DMS 273 (cell line): ENCODE measurements at regions not wholly inside any gene's neighbourhood (a gene's known extent, or its start where the extent isn't known, plus 50 kb on each side); places are given as distances from the start of the nearest gene placed in this dataset.
A peak's percentile ranks its signal among the peaks of the same experiment; 100 is the strongest.
"Not testable (repeated sequence)": the region's sequence is repeated elsewhere in the genome, so short reads cannot be mapped to it uniquely, and the experiment has no call there.

Experiments
- DNase-seq: peaks from one replicate; lab custom pipeline; 2025; ENCODE audit not compliant: unreplicated experiment; lab: John Stamatoyannopoulos, UW

DNA sequence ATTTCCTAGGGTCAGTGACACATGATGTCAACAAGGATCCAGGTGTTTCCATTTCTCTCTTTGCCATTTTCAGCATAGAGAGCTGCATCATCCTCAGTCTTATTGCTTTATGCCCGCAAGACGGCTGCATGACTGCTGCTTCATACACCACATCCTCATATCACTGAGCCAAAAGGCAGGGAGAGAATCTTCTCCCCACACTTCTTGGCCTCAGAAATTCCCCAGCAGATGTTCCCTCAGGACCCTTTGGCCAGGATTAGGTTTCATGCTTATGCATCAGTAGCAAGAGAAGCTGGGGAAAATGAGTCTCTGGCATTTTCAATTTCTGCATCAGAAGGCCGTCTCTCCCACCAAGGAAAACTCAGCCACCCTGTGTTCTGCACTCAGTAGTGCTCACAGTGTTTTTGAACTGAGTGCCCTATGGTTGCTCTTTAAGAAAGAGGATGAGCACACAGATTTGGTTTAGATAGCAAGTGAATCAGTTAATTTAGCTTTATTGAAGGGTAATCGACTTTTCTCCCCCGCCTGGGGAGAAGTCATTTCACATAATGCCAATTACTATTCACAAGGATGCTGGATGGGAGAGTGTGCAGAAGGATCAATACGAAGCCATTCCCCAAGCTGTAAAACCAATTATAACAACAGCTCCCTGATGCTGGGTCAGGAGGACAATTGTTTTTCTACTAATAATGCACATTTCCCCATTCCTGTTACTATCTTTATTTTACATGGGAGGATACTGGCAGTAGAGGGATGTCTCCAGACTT lies 360.2 kb downstream of the HHIPL2 start:
- DNase-seq, result peak; percentile 46

DNA sequence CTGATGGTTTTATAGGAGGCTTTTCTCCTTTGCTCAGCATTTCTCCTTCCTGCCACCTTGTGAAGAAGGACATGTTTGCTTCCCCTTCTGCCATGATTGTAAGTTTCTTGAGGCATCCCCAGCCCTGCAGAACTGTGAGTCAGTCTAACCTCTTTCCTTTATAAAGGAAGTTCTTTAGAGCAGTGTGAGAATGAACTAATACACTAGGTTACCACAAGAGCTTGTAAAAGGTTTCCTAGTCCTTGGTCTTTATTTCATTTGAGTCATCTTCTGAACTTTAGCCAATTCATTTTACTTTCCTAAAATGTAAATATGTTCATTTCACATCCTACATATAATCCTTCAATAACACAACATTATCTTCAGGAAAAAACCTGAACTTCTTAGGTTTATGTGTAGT lies 365.3 kb downstream of the HHIPL2 start:
- DNase-seq, result no peak

DNA sequence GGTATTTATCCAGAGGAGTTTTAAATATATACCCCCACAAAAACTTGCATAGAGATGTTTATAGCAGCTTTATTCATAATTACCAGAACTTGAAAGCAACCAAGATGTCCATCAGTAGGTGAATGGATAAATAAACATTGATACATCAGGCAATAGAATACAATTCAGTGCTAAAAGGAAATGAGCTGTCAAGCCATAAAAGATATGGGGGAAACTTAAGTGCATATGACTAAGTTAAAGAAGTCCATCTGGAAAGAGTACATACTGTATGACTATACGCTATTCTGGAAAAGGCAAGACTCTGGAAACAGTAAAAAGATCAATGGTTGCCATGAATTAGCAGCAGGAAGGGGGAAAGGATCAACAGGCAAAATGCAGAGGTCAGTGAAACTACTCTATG lies 366.7 kb downstream of the HHIPL2 start:
- no peak for DNase-seq

DNA sequence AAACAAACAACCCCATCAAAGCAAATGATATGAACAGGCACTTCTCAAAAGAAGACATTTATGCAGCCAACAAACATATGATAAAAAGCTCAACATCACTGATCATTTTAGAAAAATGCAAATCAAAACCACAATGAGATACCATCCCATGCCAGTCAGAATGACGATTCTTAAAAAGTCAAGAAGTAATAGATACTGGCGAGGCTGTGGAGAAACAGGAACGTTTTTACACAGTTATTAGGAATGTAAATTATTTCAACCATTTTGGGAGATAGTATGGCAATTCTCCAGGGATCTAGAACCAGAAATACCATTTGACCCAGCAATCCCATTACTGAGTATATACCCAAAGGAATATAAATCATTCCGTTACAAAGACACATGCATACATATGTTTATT lies 370.4 kb downstream of the HHIPL2 start:
- not testable (repeated sequence) for DNase-seq

DNA sequence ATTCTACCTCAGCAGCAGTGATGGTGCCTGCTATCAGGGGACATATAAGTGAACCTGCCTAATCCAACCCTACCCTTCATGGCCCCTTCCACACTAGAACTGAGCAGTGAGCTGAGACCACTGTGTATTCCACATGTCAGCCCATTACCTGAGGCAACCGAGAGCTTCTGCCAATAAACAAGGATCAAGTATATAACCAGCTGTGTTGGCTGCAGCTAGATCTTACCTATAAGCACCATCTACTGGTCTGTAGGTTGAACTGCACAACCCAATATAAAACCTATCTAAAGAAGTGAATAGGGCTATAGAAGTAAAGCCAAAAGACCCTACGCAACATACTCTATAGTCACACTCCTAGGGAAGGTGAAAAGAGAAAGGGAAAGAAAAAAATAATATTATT lies 376.9 kb downstream of the HHIPL2 start:
- peak; percentile 68 for DNase-seq

DNA sequence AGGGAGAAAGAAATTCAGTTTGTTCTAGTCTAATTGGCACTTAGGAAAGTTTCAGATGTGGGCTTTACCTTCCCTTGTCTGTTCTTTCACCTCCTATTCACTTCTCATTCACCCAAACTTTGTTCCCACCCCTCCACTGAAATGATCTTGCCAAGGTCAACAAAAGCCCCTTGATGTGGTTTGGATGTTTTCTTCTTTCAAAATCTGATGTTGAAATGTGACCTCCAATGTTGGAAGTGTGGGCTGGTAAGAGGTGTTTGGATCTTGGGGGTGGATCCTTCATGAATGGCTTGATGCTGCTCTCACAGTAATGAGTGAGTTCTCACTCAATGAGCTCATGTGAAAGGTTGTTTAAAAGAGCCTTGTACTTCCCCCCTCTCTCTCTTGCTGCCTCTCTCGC lies 379.3 kb downstream of the HHIPL2 start:
- no peak for DNase-seq

DNA sequence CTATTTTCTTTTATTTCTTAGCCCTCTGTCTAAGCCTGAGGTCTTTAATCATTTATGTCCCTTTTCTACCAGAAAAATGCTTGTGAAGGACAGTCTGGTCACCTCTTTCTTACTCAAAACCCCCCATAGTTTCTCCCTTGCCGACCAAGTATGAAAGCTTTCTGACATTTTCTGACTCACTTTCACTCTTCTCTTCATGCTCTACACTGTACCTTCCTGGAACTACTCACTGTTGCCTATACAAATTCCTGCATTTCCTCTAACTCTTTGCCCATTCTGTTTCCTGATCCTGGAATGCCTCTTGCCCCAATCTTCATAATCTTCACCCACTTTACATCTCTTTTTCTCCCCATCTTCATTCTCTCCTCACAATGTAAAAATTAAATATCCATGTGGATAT lies 380.0 kb downstream of the HHIPL2 start:
- DNase-seq, result no peak

DNA sequence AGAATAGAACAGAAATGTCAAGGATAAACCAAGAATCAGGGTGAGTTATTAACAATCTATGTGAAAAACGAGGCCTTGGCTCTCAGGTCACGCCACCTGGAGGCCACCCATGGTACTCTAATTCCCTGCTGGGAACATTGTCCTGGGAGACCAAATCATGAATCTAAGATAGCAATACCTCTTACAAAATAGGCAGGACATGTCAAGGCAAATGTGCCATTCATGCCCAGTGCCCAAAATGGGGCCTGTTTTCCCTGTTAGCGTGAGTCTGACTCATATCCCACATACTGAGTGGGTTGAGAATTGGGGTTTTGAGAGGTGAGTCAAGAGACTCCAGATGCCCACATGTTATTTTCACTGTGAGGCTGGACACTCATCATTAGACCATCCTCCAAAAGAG lies 380.8 kb downstream of the HHIPL2 start:
- DNase-seq, result peak; percentile 58

DNA sequence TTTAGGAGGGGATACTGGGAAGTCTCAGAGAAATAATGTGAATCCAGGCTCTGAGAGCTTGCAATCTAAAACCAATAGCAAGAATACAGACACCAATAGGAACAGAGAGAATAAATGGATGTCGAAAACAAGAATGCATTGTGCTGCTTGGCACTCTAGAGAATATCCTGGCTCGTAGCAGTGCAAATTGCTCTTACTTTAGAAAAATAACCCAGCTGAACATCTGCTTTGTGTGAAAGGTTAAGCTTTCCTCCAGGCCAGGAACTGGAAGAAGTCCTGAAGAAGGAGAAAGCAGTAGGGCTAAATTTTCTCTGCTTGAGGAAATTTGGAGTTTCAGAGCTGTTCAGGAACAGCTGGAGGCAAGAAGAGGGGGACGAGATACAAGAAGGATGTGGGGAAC lies 382.3 kb downstream of the HHIPL2 start:
- no peak for DNase-seq

DNA sequence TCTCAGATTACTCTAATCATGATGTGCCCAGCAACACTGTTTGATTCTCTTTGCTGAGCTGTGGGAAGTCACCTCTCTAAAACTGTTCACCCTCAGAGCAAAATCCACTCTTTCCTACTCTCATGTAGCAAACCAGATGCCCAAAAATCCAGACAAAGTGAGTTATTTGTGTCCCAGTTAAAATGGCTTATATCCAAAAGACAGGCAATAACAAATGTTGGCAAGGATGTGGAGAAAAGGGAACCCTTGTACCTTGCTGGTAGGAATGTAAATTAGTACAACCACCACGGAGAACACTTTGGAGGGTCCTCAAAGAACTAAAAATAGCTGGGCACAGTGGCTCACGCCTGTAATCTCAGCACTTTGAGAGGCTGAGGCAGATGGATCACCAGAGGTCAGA lies 384.0 kb downstream of the HHIPL2 start:
- DNase-seq, result no peak

DNA sequence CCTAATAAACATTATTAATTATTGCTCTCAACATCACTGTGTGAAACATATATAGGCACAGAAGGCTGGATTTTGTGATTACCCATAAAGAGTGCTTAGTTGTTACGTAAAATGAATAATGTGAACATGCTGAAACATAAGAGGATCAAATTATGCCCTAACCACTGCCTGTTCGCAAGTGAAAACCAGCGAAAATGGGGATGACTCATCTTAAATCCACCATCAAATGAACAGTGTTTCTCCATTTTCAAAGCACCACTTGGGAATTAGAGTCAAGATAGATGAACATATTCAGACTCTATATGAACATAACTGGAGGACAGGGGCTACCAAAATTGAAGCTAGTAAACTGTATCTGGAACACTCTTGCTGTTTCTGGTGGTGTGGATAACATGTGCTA lies 386.2 kb downstream of the HHIPL2 start:
- DNase-seq, result no peak

DNA sequence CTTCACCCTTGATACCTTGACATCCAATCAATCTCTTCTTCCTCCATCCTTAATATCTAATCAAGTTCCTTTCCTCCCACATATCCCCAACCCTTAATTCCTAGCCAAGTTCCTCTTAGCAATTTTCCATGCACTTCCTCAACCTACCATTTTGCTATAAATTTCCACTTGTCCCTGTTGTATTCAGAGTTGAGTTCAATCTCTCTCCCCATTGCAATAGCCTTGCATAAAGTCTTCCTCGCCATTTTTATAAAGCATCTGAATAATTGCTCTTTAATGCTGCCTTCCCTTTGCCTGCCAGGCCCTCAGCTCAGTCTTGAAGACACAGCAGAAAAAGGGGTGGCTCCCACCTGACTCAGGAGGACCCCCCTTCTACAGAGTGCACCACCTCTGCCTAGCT lies 390.3 kb downstream of the HHIPL2 start:
- DNase-seq, result no peak

DNA sequence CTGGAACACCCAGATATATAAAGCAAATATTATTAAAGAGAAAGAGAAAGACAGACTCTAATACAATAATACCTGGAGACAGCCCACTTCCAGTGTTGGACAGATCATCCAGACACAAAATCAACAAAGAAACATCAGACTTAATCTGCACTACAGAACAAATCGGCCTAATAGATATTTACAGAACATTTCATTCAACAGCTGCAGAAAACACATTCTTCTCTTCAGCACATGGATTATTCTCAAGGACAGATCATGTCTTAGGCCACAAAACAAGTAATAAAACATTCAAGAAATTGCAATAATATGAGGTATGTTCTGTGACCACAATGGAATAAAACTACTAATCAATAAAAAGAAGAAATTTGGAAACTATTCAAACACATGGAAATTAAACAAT lies 398.3 kb upstream of the DUSP10 start:
- no peak for DNase-seq

DNA sequence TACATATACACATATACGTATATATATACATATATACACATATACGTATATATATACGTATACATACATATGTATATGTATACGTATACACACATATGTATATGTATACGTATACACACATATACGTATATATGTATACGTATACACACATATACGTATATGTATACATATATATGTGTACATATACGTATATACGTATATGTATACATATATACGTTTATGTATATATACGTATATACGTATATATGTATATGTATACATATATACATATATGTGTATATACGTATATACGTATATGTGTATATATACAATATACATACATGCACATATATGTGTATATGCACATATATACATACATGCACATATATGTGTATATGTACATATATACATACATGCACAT lies 396.2 kb upstream of the DUSP10 start:
- DNase-seq, result no peak

DNA sequence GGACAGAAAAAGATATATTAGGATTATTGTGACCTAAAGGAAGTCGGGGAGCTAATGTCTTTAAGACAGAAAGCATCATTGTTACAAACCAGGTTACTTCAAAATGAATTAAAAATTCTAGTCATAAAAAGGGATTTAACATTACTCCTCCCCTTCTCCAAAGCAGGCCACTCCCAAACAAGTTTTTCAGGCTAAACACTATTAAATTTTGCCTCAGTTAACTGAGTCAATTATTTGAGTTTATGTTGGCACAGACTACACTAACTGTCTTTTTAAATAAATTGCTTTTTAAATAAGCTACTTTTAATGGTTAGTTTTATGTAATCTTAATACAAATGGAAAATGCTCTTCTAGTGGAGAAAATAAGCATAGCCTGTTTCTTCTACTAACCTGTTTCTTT lies 395.0 kb upstream of the DUSP10 start:
- DNase-seq, result no peak

DNA sequence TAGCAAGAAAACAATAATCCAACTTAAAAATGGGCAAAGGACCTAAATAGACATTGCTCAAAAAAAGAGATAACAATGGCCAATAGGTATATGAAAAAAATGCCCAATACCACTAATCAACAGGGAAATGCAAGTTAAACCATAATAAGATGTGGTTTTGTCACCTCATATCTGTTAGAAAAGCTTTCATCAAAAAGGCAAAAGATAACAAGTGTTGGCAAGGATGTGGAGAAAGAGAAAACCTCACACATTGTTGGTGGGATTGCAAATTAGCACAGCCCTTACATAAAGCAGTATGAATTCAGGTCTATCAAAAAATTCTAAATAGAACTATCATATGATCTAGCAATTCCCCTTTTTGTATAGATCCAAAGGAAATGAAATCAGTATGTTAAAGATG lies 387.2 kb upstream of the DUSP10 start:
- no peak for DNase-seq

DNA sequence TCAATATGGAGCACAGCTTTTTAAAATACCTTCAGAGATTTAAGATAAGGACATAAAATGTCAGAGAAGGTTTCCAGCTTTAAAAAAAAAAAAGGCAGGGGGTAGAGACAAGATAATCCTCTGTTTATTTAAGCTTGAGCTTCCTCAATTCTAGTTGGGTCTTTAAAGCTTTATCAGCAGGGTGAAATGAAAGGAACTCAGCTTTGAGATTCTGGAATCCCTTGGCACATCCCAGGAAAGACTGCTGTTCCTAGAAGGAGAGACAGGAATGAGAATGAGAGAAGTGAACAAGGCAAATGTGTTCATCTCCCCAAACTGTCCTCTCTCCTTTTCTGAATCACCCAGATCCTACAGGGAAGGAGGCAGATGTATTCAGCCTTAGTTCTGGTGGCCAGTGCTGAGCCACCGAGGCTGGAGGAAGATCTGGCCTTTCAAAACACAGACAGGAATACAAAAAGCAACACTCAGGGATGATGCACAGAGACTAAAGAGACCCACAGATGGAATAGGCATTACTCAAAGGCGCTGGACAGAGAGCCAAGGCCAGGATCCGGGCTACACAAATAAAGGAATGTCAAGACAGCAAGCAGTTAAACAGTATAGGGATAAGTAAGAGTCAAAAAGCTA lies 385.8 kb upstream of the DUSP10 start:
- DNase-seq, result no peak

DNA sequence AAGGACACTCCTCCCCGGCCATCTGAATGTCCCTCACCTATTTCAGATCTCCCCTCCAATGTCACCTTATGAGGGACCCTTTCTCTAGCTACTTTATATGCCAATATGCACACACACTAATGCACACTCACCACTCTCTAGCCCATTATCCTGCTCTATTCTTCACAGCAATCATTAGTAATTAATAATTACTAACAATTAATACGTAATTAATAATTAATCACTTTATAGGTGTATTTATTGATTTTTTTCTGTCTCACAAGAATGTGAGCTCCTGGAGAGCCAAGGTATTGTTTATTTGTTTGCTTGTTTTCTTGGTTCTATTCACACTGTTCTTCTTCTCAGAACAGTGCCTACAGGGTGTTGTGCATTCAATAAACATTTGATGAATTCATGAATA lies 385.2 kb upstream of the DUSP10 start:
- DNase-seq, result no peak

DNA sequence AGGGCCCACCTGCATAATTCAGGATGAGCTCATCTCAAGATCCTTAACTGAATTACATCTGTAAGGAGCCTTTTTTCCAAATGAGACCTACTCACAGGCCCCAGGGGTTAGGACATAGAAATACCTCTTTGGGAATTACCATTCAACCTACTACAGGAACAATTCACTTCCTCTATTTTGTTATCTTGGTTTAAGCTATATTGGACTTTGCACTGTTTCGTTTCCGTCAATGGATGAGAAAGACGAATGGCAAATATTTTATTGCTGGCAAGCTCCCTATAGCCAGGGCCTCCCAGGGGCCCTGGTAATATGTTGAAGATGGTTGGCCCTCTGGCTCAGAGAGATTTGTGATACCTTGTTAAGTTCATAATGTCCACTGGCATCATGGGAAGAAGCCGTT lies 384.2 kb upstream of the DUSP10 start:
- DNase-seq, result no peak

DNA sequence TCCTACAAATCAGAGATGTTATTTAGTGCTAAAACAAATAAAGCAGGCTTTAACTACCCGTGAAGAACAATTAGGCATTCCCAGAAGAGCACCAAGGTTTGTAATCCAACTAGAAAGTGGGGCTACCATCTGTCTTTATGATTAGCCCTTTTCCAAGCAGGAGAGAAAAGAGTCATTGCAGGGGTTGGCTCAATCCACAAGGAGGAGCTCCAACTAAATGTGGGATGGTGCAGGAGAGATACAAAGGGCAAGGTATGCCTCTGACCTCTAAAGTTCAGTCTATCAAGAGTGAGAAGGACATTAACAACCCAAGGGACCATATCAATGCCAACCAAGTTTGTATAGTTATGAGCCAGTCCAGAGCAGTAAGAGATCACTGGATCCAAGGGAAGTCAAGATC lies 382.7 kb upstream of the DUSP10 start:
- DNase-seq, result peak; percentile 85

DNA sequence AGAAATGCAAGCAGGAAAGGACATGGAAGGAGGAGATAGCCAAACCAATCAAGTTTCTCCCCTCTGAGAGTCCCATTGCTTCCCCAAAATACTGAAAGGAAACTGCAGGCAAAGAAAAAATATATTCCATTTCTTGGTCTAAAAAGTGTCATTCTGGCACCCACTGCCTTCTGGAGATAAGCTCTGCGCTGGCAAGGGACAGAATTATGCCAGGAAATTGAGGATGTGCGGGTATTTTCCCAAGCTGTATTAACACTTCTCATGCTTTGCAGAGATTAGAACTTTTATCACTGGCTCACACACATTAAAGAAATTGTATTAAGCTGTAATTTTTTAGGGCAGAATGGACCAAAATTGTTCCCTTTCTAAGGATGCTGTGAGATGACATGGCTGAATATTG lies 381.2 kb upstream of the DUSP10 start:
- no peak for DNase-seq

DNA sequence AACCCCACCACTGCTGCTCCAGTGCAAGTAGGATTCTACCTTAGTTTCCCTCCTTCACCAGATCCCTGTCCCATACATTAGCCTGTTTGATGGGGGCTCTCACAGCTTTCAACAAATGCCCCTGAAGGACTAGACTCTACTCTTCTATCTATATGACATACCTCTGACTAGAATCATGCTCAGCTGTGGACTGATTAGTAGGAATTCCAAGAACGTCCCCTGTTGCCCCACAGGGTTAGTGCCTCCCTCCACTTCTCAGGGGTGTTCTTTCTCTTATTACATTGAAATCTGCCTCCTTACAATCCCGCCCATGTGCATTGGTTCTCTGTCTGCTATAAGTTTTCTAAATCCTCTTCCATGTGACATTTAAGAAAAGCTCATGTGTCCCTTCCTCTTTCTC lies 375.9 kb upstream of the DUSP10 start:
- no peak for DNase-seq

DNA sequence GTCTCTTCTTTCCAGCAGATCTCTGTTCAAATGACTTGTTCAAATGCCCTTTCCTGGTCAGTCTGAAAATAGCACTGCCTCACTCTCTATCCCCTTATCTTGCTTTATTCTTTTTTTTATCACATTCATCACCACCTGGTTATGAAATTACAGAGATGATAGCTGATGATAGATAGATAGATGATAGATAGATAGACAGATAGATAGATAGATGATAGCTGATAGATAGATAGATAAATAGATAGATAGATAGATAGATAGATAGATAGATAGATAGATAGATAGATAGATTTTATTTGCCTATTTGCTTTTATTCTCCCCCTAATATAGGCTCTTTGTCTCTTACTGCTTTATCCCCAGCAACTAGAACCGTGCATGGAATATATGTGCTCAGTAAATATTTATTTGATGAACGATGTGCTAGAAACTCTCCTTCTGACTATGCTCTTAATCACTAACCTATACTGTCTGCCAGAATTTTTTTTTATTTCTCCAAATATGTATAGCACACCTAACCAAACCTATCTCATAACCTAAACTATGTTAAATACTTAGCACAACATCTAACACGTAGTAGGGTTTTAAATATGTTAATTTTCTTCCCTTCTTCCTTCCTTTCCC lies 372.8 kb upstream of the DUSP10 start:
- no peak for DNase-seq
